A673 (cell line): ENCODE measurements at regions not wholly inside any gene's neighbourhood (a gene's known extent, or its start where the extent isn't known, plus 50 kb on each side); places are given as distances from the start of the nearest gene placed in this dataset.

Experiments used
- EZH2 ChIP-seq: fragments of 200-600 bp; sonication (generic); IDR thresholded peaks from 2 replicates; pipeline ENCODE4 v1.6.1; 2017; ENCODE audit warnings: borderline replicate concordance, low read depth, mild to moderate bottlenecking, mixed read lengths, antibody characterized with exemption, low read length; ENCODE audit not compliant: poor library complexity, severe bottlenecking
- TF ChIP-seq, protein P1 (sequence below): fragments of 300-800, 200-600 bp; sonication (generic); conservative IDR thresholded peaks from 2 replicates; pipeline ENCODE4 v1.5.1; 2017; ENCODE audit warnings: low read depth, mild to moderate bottlenecking, antibody characterized with exemption, low read length, moderate library complexity, mixed read lengths

DNA sequence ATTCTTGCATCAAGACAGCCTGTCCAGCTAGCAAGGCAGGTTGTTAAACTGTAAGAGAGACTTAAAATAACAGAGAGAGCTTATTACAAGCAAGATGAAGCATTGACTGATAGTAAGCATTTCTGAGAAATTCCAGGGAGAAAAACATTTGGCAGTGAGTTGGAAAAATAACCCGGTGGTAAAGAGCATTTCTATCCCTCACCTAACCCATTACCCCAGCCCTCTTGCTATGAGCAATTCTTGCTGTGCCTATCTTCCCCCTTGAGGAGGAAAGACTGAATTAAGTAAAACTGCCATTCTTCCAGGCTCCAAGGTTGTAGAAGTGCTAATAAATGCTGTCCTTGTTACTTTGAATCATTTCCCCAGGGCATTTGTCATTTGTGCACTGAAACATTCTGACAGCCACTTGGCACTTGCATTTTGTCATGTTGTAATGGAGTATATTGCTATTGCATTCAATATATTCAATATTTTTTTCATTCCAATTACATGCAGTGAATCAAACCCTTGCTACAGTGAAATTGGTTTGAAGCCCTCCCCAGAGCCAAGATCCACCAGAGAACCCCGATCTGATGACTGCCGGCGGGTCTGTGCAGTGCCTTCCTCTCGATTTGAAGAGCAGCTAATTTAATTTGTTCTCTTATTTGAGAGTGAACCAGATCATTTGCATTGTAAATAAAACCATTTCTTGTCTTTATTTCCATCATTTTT, 291.1 kb downstream of the HIVEP2 start:
- TF ChIP-seq EZH2, result no peak
- TF ChIP-seq, protein P1, sequence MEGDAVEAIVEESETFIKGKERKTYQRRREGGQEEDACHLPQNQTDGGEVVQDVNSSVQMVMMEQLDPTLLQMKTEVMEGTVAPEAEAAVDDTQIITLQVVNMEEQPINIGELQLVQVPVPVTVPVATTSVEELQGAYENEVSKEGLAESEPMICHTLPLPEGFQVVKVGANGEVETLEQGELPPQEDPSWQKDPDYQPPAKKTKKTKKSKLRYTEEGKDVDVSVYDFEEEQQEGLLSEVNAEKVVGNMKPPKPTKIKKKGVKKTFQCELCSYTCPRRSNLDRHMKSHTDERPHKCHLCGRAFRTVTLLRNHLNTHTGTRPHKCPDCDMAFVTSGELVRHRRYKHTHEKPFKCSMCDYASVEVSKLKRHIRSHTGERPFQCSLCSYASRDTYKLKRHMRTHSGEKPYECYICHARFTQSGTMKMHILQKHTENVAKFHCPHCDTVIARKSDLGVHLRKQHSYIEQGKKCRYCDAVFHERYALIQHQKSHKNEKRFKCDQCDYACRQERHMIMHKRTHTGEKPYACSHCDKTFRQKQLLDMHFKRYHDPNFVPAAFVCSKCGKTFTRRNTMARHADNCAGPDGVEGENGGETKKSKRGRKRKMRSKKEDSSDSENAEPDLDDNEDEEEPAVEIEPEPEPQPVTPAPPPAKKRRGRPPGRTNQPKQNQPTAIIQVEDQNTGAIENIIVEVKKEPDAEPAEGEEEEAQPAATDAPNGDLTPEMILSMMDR, result no peak
